Mesodermal cell (in vitro differentiated cells): ENCODE measurements at regions not wholly inside any gene's neighbourhood (a gene's known extent, or its start where the extent isn't known, plus 50 kb on each side); places are given as distances from the start of the nearest gene placed in this dataset.

ENCODE experiments used
- H3K27ac ChIP-seq: 2 replicates; pipeline ENCODE4 v1.7.0; 2013; ENCODE audit warnings: mild to moderate bottlenecking, low read depth, low read length, moderate library complexity; ENCODE audit not compliant: severe bottlenecking
- H3K36me3 ChIP-seq: 2 replicates; pipeline ENCODE4 v1.7.1; 2013; ENCODE audit warnings: mild to moderate bottlenecking, low read length, moderate library complexity; ENCODE audit not compliant: control insufficient read depth, insufficient read depth
- H3K4me1 ChIP-seq: one replicate; pipeline ENCODE4 v1.7.1; 2013; ENCODE audit warnings: mild to moderate bottlenecking, low read length; ENCODE audit not compliant: insufficient read depth, control insufficient read depth, poor library complexity, severe bottlenecking
- H3K4me3 ChIP-seq: 2 replicates; pipeline ENCODE4 v1.7.0; 2013; ENCODE audit warnings: low read length, control low read depth, mild to moderate bottlenecking; ENCODE audit not compliant: insufficient read depth, poor library complexity, severe bottlenecking; ENCODE audit errors: extremely low read depth
- H3K9me3 ChIP-seq: 2 replicates; pipeline ENCODE4 v1.7.1; 2013; ENCODE audit warnings: mild to moderate bottlenecking, low read length, moderate library complexity; ENCODE audit not compliant: control insufficient read depth
- WGBS, 2 experiments: methylation state at CpG; one replicate each; pipeline ENCODE4 v1.1.5; 2013; ENCODE audit warnings: missing lambda C conversion rate in 2 of 2; ENCODE audit not compliant: insufficient coverage in 2 of 2; 5-methylcytosine and 5-hydroxymethylcytosine counted together

DNA sequence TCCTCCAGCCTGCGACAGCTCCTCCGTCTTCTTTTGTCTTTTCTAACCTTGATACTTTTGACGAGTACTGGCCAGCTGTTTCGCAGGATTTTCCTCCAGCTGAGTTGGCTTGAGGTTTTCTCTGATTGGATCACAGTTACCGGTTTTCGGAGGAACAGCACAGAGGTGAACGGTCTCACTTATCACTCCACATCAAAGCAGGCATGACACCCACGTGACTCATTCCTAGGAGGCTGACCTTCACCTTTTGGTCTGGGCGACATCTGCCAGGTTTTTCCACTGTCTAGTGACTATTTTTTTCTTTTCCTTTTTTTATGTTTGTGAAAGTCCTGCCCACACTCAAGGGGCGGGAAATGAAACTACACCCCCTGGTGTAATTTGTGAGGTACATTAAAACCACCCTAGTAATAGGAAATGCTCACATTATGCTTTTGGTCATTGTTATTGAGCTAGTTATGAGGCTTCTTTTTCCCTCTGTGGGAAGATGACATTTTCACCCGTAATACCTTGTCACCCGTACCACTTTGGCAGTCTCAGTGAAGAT lies 319.2 kb downstream of the GADD45G start:
- no peaks in the 10 kb centered on the region for H3K9me3 ChIP-seq
- H3K27ac ChIP-seq, result no peak overlapping the region
- H3K4me3 ChIP-seq, result no peak overlapping the region
- H3K36me3 ChIP-seq, result no peaks in the 10 kb centered on the region
- WGBS, 2 experiments, result 68 to 80% methylated on average over 6 to 10 of the region's 12 CpGs
- H3K4me1 ChIP-seq, result no peaks in the 10 kb centered on the region

DNA sequence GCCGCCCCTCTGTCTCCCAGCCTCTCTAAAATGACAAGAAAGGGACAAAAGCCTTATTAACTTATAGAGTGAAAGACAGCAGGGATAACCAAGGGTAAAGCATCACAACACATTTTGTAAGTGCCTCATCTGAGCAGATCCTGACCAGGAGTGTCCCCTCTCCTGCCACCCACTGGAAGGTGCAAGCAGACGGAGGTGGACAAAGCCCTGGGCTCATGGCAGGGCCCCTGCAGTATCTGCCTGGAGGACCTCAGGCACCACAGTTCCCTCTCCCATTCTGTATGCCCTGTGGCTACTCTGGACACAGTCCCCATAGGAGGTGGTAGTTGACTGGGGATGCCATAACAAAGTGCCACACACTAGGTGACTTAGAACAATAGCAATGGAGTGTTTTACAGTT lies 319.8 kb downstream of the GADD45G start:
- no peaks in the 10 kb centered on the region for H3K36me3 ChIP-seq
- no peak overlapping the region for H3K27ac ChIP-seq
- H3K4me3 ChIP-seq, result no peak overlapping the region
- H3K4me1 ChIP-seq, result no peaks in the 10 kb centered on the region
- 80% methylated on average over 1 of the region's 2 CpGs; no CpG with 5 or more reads in 1 of the 2 experiments for WGBS, 2 experiments
- no peaks in the 10 kb centered on the region for H3K9me3 ChIP-seq

DNA sequence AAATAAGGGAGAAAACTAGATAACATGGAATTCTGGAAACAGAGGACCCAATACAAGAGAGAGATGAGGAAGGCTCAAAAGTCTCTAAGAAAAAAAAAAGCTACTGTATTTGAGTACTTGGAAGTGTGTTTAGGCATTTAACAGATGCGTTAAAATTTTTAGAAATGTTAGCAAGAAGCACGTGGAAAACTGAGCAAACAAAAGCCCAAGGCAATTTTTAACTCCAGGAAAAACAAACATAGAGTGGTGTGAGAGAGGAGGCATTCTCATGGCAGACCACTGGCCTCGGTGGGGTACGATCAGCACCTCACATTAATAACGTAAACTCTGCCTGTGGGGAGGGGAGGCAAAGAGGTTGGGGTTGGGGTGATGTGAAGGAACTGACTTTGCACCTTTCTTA lies 321.4 kb downstream of the GADD45G start:
- no peaks in the 10 kb centered on the region for H3K9me3 ChIP-seq

DNA sequence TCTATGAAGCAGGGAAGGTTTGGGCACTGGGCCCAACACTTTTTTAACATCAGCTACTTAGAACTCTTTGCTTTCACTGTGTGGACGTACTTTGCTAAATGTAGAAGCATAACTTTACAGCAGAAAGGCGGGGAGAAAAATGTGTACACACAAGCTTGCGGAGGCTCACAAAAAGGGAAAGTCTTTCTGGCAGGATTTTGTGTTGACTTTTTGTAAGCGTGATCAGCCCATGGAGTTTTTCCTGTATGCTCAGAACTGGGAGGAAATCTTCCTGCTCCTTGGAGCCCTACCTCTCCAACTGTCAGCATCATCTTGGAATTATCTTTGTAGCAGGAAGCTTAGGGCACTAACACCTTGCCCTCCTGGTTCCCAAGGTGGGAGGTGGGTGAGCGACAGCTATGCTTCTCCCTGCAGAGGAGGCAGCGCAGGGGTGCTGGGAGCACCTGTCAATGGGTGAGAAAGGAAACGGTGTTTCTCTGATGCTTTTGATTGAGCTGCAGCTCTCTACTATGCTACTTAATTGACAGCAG lies 321.9 kb downstream of the GADD45G start:
- Histone ChIP-seq H3K4me1 (peaks cover 12% of the 10 kb centered on the region), H3K4me3 (no peak overlapping the region), H3K27ac (no peak overlapping the region), H3K36me3 (no peaks in the 10 kb centered on the region), H3K9me3 (no peaks in the 10 kb centered on the region)
- WGBS, 2 experiments, result 83 to 91% methylated on average over 5 to 7 of the region's 7 CpGs

More for the DNA sequence above, 321.4 kb downstream of the GADD45G start:
- Histone ChIP-seq H3K4me3 (no peak overlapping the region), H3K36me3 (no peaks in the 10 kb centered on the region), H3K27ac (no peak overlapping the region), H3K4me1 (peaks cover 12% of the 10 kb centered on the region)
- WGBS, 2 experiments, result 80 to 100% methylated on average over 2 of the region's 5 CpGs

DNA sequence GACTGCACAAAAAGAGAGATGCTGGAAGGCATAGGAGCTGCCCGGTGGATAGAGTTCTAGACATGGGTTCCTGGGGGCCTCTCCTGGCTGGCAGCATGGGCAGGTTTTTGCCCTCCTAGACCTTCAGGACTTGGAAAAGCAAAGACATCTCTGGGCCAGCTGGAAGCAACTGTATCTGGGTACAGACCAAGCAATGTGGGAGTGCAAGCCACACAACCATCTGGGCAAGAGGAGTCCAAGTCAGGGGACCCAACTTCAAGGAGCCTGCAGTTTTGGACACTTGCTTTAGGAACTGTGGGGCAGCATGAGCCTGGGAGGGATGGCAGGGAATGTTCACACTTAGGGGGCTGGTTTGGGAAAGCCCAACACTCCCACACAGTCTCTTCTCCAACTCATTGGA lies 323.3 kb downstream of the GADD45G start:
- no peak overlapping the region for H3K4me3 ChIP-seq
- no peaks in the 10 kb centered on the region for H3K36me3 ChIP-seq
- H3K9me3 ChIP-seq, result no peaks in the 10 kb centered on the region
- H3K27ac ChIP-seq, result no peak overlapping the region
- peaks cover 12% of the 10 kb centered on the region for H3K4me1 ChIP-seq
- WGBS, 2 experiments, result 43 to 63% methylated on average over 1 of the region's 1 CpG

DNA sequence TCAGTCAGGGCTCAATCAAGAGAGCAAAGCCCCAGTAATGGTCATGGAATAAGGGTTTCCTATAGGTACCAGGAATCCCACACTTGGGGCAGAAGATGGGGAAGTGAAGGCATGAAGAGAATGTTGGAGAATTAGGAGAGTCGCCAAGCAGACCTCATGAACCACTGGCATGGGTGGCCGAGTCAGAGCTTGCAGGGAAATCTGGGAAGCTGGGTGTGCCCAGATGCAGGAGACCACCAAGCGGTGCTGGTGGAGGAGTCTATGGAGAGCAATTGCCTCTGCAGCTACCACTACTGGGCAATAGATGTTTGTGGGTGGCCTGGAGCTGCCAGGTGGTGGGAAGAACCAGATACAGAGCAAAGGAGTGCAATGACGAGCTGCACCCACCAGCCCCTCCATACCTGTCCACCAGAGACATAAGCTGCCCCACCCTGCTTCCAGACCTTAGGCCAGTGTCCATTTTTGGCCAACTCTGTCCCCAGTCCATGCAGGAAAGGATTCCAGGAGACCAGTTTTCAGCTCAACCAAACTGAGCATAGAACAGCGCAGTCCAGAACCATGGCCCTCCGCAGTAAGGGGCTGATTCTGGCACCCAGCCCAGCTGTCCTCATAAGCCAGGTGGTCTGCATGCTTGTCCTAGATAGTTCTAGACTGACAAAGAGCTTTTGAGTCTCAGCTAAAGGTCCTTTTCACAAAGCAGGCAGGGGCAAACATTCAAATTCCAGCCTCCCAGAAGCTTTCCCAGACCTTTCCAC lies 323.9 kb downstream of the GADD45G start:
- Histone ChIP-seq H3K9me3 (no peaks in the 10 kb centered on the region), H3K27ac (no peak overlapping the region), H3K36me3 (no peaks in the 10 kb centered on the region), H3K4me1 (peaks cover 12% of the 10 kb centered on the region), H3K4me3 (no peak overlapping the region)
- WGBS, 2 experiments, result 80 to 84% methylated on average over 6 of the region's 6 CpGs

DNA sequence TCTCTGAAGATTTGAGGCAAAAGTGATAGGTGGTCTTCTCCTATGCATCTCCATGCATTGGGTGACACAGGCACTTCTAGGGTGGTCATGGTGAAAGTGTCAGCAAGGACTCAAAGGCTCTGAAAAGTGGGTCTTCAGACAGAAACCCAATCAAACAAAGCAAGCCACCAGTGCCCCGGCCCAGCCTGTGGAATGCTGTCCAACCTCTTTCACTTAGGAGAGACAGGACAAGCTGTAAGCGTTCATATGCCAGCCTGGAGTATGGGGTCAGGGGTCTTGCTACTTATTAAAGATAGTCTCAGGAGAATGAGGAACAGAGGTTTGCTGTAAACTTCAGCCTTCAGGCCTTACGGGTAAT lies 324.5 kb downstream of the GADD45G start:
- Histone ChIP-seq H3K4me1 (peaks cover 12% of the 10 kb centered on the region), H3K27ac (no peak overlapping the region), H3K9me3 (no peaks in the 10 kb centered on the region), H3K36me3 (no peaks in the 10 kb centered on the region), H3K4me3 (no peak overlapping the region)
- WGBS, 2 experiments, result 84 to 100% methylated on average over 2 of the region's 3 CpGs

DNA sequence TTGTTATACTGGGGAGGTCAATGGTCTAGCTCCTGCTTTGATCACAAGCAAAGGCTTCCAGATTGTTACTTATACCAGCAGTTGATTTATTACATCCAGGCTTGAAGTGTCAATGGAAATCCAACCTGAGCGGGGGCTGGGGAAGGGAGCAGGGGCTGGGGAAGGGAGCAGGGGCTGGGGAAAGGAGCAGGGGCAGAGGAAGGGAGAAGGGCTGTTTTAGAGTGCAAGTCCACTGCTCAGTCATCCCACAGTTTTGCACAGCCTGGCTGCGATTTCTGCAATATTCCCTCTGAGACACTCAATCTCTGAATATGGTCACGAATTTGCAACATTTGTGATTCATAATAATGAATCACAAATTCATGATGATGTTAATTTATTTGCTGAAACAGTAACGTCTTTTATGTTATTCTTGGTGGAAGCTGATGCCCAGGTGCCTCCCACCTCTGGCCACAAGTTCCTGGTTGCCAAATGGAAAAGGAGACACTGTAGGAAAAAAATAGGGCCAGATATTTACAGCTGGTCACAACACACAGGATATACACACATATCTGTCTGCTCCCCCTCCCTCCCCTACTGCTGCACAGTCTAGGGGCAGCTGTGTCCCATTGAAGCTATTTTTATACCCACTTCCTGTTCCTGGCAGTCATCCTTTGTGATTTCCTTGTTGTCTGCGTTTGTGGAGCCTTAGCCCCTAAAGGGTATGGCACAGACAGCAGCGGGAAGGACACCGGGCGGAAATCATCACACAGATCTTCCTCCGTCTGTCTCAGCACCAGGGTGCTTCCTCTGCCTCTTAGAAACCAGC lies 325.1 kb downstream of the GADD45G start:
- peak overlapping the region; percentile 8 for H3K27ac ChIP-seq

DNA sequence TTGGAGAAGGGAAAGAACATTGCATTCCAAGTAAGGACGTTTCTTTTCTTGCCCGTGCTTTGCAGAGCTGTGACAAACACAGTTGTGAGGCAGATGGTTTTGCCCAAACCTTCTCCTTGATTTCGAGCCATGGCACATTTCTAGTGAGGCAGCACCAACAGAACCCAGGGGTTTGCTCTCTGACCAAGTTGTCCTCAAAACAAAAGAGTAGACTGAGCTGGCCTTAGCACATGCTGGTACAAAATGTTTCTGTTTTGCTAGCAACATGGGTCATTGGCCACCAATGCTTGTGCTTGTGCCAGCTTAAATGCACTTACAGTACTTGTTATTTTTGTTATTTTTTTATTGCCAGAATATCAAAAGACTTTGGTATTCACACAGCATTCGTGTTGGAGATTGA lies 328.8 kb downstream of the GADD45G start:
- Histone ChIP-seq H3K4me1 (peaks cover 12% of the 10 kb centered on the region), H3K36me3 (no peaks in the 10 kb centered on the region), H3K9me3 (no peaks in the 10 kb centered on the region), H3K27ac (no peak overlapping the region), H3K4me3 (no peak overlapping the region)
- WGBS, 2 experiments, result 93 to 95% methylated on average over 3 to 4 of the region's 4 CpGs

More for the DNA sequence above, 325.1 kb downstream of the GADD45G start:
- H3K9me3 ChIP-seq, result no peaks in the 10 kb centered on the region
- H3K4me3 ChIP-seq, result no peak overlapping the region
- no peaks in the 10 kb centered on the region for H3K36me3 ChIP-seq
- peaks cover 12% of the 10 kb centered on the region for H3K4me1 ChIP-seq
- 79 to 81% methylated on average over 4 to 5 of the region's 9 CpGs for WGBS, 2 experiments

DNA sequence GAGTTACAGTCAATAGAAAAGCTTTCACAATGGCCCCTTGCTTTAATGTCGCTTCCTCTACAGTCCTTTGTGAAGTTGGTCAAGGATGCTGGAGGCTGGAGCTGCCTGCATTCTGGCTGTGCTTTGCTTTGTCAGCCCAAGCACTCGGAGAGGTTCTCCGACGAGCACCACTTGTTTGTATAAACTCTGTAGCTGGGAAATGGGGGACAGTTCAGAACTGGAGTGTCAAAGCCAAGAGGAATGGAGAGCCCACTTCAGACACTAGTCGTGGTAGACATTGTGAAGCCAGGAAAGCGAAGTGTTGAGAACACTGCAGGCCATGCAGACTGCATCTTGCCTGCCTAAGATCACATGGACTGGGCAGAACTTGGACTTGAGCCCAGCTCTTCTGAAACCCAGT lies 330.3 kb downstream of the GADD45G start:
- Histone ChIP-seq H3K4me3 (no peak overlapping the region), H3K9me3 (no peaks in the 10 kb centered on the region), H3K27ac (no peak overlapping the region), H3K4me1 (peaks cover 18% of the 10 kb centered on the region), H3K36me3 (no peaks in the 10 kb centered on the region)
- 92 to 95% methylated on average over 6 of the region's 6 CpGs for WGBS, 2 experiments
